Dendritic cell treated with granulocyte-macrophage colony-stimulating factor and Interleukin-4, amounts not matched to agents 40 ng/mL and 50 ng/mL, for 4 days (primary cell): ENCODE measurements at regions not wholly inside any gene's neighbourhood (a gene's known extent, or its start where the extent isn't known, plus 50 kb on each side); places are given as distances from the start of the nearest gene placed in this dataset.

Source experiments
- H3K27ac Mint-ChIP-seq: one replicate; pipeline ENCODE4 v1.8.0; 2022; ENCODE audit warnings: mild to moderate bottlenecking, mixed read lengths
- H3K27me3 Mint-ChIP-seq: one replicate; pipeline ENCODE4 v1.8.0; 2022; ENCODE audit warnings: mild to moderate bottlenecking, mixed read lengths
- H3K36me3 Mint-ChIP-seq: one replicate; pipeline ENCODE4 v1.8.0; 2022; ENCODE audit warnings: low read depth, mixed read lengths
- H3K4me1 Mint-ChIP-seq: one replicate; pipeline ENCODE4 v1.8.0; 2022; ENCODE audit warnings: low read depth, mixed read lengths
- H3K4me3 Mint-ChIP-seq: one replicate; pipeline ENCODE4 v1.8.0; 2022; ENCODE audit warnings: mild to moderate bottlenecking, moderate library complexity, mixed read lengths
- H3K9me3 Mint-ChIP-seq: one replicate; pipeline ENCODE4 v1.8.0; 2022; ENCODE audit warnings: mixed read lengths
- intact Hi-C: fragments of 100-400 bp; cut with micrococcal nuclease; formaldehyde crosslinking; loops from one replicate; pipeline ENCODE4 v1.15.0; 2022

DNA sequence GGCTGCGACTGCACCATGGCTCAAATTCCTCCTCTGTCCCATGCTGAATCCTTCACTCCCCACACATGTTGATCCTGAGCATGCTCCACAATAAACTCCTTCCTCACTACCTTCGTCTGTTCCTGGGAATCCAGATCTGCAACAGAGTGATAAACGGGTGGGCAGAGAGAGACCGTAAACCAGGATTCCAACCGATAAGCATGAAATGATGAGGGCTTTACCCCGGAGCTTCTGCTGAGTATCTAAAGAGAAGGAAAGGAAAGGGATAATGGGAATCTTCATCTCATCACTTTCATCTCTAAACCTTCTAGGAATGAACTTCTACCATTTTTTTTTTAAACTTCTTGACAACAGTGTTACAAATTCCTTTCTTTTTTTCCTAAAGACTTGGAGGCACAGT, 329.3 kb upstream of the TNP1 start:
- Mint-ChIP-seq H3K4me3 (no peak overlapping the region), H3K27me3 (peaks cover 80% of the 10 kb centered on the region), H3K4me1 (no peaks in the 10 kb centered on the region), H3K27ac (no peak overlapping the region), H3K36me3 (no peaks in the 10 kb centered on the region), H3K9me3 (no peaks in the 10 kb centered on the region)
- intact Hi-C loops: no loop called here

GRCh38 chr2:217186668-217187159, 326.9 kb upstream of the TNP1 start:
- H3K9me3 Mint-ChIP-seq: no peaks in the 10 kb centered on the region
- H3K36me3 Mint-ChIP-seq: no peaks in the 10 kb centered on the region
- no peak overlapping the region for H3K4me3 Mint-ChIP-seq
- H3K27me3 Mint-ChIP-seq: peaks cover 76% of the 10 kb centered on the region
- no peak overlapping the region for H3K27ac Mint-ChIP-seq
- intact Hi-C loops: no loop called here
- no peaks in the 10 kb centered on the region for H3K4me1 Mint-ChIP-seq

GRCh38 chr2:217186152-217186551, 326.3 kb upstream of the TNP1 start:
- peaks cover 72% of the 10 kb centered on the region for H3K27me3 Mint-ChIP-seq
- no peak overlapping the region for H3K27ac Mint-ChIP-seq
- H3K9me3 Mint-ChIP-seq: no peaks in the 10 kb centered on the region
- no peak overlapping the region for H3K4me3 Mint-ChIP-seq
- H3K4me1 Mint-ChIP-seq: no peaks in the 10 kb centered on the region
- H3K36me3 Mint-ChIP-seq: no peaks in the 10 kb centered on the region
- intact Hi-C loops: no loop called here

DNA sequence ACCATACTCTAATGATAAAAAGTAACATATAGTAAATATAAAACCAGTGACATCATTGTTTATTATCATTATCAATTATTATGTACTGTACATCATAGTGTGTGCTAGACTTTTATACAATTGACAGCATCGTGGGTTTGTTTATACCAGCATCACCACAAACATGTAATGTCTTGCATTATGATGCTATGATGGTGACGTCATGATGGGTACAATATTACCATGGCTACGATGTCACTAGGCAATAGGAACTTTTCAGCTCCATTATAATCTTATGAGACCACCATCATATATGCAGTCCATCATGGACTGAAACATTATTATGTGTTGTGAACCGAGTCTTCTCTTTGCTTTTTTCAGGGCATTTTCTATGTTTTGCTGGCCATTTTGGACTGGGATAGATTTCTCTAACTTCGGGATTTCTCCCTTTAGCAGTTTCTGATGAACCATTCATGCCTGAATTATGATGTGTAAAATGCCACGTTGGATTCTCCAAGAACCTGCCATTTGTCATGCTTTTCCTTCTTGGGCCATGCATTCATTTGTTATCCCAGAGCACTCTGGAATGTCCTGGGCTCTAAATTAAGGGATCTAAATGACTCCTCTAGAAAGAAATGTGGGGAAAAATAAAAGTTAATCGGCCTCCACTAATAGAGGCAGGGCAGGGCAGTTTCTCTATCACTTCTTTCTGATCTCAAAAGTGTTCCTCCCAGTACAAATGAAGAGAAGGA, 325.6 kb upstream of the TNP1 start:
- no peak overlapping the region for H3K4me3 Mint-ChIP-seq
- intact Hi-C loops: no loop called here

GRCh38 chr2:217184242-217184641, 324.4 kb upstream of the TNP1 start:
- H3K27me3 Mint-ChIP-seq: peaks cover 73% of the 10 kb centered on the region
- H3K4me3 Mint-ChIP-seq: no peak overlapping the region
- H3K4me1 Mint-ChIP-seq: no peaks in the 10 kb centered on the region
- no peaks in the 10 kb centered on the region for H3K36me3 Mint-ChIP-seq
- H3K9me3 Mint-ChIP-seq: no peaks in the 10 kb centered on the region
- intact Hi-C loops: no loop called here
- H3K27ac Mint-ChIP-seq: no peak overlapping the region

More for the DNA sequence above, 325.6 kb upstream of the TNP1 start:
- no peaks in the 10 kb centered on the region for H3K9me3 Mint-ChIP-seq
- no peaks in the 10 kb centered on the region for H3K4me1 Mint-ChIP-seq
- no peak overlapping the region for H3K27ac Mint-ChIP-seq
- no peaks in the 10 kb centered on the region for H3K36me3 Mint-ChIP-seq
- peaks cover 72% of the 10 kb centered on the region for H3K27me3 Mint-ChIP-seq

DNA sequence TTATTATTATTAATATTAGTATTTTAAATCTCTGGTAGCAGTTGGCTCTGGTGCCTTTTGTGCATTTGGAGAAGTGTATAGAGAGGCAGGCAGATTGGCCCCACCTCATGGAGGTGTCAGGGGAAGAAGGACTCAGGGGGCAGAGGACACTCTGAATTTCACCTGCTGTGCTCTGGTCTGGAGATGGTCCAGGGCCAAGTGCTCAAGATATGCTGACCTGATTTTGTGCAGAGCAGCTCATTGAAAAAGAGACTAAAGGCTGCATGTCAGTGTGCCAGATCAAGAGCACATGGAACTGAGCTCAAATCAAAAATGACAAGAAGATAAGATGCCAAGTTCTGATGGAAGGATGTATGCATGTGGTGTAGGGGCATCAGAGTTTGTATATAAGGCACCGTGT, 323.6 kb upstream of the TNP1 start:
- Mint-ChIP-seq H3K9me3 (no peaks in the 10 kb centered on the region), H3K4me3 (no peak overlapping the region), H3K27ac (no peak overlapping the region), H3K27me3 (peaks cover 73% of the 10 kb centered on the region), H3K36me3 (no peaks in the 10 kb centered on the region), H3K4me1 (no peaks in the 10 kb centered on the region)
- intact Hi-C loops: no loop called here

GRCh38 chr2:217182926-217183325, 323.1 kb upstream of the TNP1 start:
- intact Hi-C loops: no loop called here
- no peak overlapping the region for H3K4me3 Mint-ChIP-seq
- H3K36me3 Mint-ChIP-seq: no peaks in the 10 kb centered on the region
- H3K27me3 Mint-ChIP-seq: peaks cover 72% of the 10 kb centered on the region
- H3K4me1 Mint-ChIP-seq: no peaks in the 10 kb centered on the region
- no peak overlapping the region for H3K27ac Mint-ChIP-seq
- H3K9me3 Mint-ChIP-seq: no peaks in the 10 kb centered on the region

DNA sequence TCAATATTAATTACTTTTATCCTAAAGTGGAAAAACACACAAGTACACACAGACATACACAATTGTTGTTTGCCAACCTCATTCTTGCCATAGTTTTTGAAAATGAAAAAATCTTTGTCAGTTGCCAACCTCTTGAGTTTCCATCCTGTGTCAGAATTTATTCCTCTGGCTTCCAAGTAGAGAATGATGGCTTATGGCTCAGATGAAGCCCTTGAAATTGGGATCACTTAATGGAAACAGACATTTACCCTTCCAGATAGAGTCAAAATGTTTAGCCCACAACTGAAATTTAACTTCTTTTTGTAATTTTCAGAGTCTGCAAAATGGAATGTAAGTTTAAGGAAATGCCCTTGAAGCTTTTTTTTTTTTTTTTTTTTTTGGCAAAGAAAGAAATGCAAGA, 321.6 kb upstream of the TNP1 start:
- Mint-ChIP-seq H3K4me1 (no peaks in the 10 kb centered on the region), H3K27ac (no peak overlapping the region), H3K9me3 (no peaks in the 10 kb centered on the region), H3K4me3 (no peak overlapping the region), H3K36me3 (no peaks in the 10 kb centered on the region), H3K27me3 (peaks cover 67% of the 10 kb centered on the region)
- intact Hi-C loops: no loop called here

- Mint-ChIP-seq H3K4me3 (no peak overlapping the region), H3K36me3 (no peaks in the 10 kb centered on the region), H3K27ac (no peak overlapping the region), H3K9me3 (peaks cover 7% of the 10 kb centered on the region), H3K27me3 (peaks cover 71% of the 10 kb centered on the region), H3K4me1 (no peaks in the 10 kb centered on the region)
- intact Hi-C loops: no loop called here
These were observed 320.0 kb upstream of the TNP1 start for GRCh38 chr2:217179854-217180253.

GRCh38 chr2:217178341-217178740, 318.5 kb upstream of the TNP1 start:
- H3K36me3 Mint-ChIP-seq: no peaks in the 10 kb centered on the region
- H3K4me1 Mint-ChIP-seq: no peaks in the 10 kb centered on the region
- intact Hi-C loops: no loop called here
- H3K4me3 Mint-ChIP-seq: no peak overlapping the region
- H3K27ac Mint-ChIP-seq: no peak overlapping the region
- peaks cover 7% of the 10 kb centered on the region for H3K9me3 Mint-ChIP-seq
- peaks cover 74% of the 10 kb centered on the region for H3K27me3 Mint-ChIP-seq

DNA sequence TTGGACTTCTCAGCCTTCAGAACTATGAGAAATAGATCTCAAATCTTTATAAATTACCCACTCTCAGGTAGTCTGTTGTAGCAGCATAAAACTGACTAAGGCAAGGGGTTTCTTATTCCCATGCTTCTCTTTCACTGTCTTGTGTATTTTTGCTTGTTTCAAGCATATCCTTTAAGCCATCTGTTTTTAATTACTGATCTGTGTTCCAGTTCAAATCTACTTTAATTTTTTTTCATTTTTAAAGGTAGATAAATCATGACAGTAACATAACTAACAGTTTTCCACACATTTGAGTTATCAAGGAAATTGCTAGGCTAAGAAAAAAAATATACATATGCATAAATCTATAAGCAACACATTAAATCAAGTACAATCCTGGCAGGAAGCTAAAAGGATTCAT, 317.9 kb upstream of the TNP1 start:
- Mint-ChIP-seq H3K9me3 (peaks cover 7% of the 10 kb centered on the region), H3K27ac (no peak overlapping the region), H3K4me3 (no peak overlapping the region), H3K36me3 (no peaks in the 10 kb centered on the region), H3K27me3 (peaks cover 73% of the 10 kb centered on the region), H3K4me1 (no peaks in the 10 kb centered on the region)
- intact Hi-C loops: no loop called here

GRCh38 chr2:217171874-217172273, 312.0 kb upstream of the TNP1 start:
- Mint-ChIP-seq H3K4me1 (no peaks in the 10 kb centered on the region), H3K4me3 (no peak overlapping the region), H3K9me3 (peaks cover 7% of the 10 kb centered on the region), H3K27ac (no peak overlapping the region), H3K36me3 (no peaks in the 10 kb centered on the region), H3K27me3 (peaks cover 80% of the 10 kb centered on the region)
- intact Hi-C loops: no loop called here

DNA sequence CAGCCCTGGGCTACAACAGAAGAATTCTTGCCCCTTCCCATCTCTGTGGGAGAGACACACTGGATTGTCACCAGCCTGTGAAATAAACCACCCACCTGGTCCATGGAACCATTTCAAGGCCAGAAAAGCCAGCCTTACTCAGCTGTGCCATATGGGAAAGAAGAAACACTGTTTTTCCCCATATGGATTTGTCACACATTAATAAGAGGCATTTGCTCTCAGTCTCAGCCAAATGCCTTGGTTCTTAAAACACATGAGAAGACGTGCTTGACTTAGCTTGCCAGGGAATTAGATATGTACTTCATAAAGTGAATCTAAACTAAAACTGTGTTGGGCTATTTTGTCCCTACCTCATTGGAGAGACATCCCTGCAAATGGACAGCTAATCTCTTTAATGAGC, 308.6 kb upstream of the TNP1 start:
- H3K27ac Mint-ChIP-seq: no peak overlapping the region
- H3K4me1 Mint-ChIP-seq: no peaks in the 10 kb centered on the region
- peaks cover 87% of the 10 kb centered on the region for H3K27me3 Mint-ChIP-seq
- intact Hi-C loops: loop anchor here (5.0 kb wide), 1 partner anchor 126 kb away; no protein-coding TSS in a partner anchor
- no peak overlapping the region for H3K4me3 Mint-ChIP-seq
- H3K9me3 Mint-ChIP-seq: no peaks in the 10 kb centered on the region
- no peaks in the 10 kb centered on the region for H3K36me3 Mint-ChIP-seq

DNA sequence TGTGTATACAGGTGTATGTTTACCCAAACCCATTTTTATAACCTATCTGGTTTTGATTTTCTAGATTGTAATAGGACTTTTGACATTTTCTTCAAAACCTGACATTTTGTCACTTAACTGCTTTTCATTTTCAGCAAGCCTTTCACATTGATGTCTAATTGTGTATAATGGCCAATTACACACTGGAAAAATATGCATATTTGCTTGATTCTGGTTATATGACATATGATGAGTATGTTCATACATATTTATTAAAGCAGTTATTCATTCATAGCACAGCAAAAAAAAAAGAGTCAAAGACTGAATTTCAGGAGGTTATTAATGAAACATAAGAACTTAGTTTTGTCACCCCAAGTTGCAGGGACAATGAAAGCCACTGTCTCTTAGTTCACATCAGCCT, 307.7 kb upstream of the TNP1 start:
- no peak overlapping the region for H3K27ac Mint-ChIP-seq
- H3K27me3 Mint-ChIP-seq: peaks cover 89% of the 10 kb centered on the region
- peaks cover 3% of the 10 kb centered on the region for H3K4me1 Mint-ChIP-seq
- H3K36me3 Mint-ChIP-seq: no peaks in the 10 kb centered on the region
- intact Hi-C loops: loop anchor here (2.0 to 5.0 kb wide), 3 partner anchors 125 to 485 kb away; no protein-coding TSS in a partner anchor
- no peaks in the 10 kb centered on the region for H3K9me3 Mint-ChIP-seq
- H3K4me3 Mint-ChIP-seq: no peak overlapping the region
